NCI-H460 (cell line): ENCODE measurements at regions not wholly inside any gene's neighbourhood (a gene's known extent, or its start where the extent isn't known, plus 50 kb on each side); places are given as distances from the start of the nearest gene placed in this dataset.

ENCODE experiments used
- DNase-seq: peaks from one replicate; pipeline ENCODE4 v3.0.0-alpha.2; 2016; ENCODE audit warnings: low read depth; ENCODE audit errors: extremely low read depth

GRCh38 chr10:36188461-36188860, 546.4 kb upstream of the FZD8 start:
- no peak for DNase-seq

GRCh38 chr10:36188080-36188453, 546.0 kb upstream of the FZD8 start:
- no peak for DNase-seq

DNA sequence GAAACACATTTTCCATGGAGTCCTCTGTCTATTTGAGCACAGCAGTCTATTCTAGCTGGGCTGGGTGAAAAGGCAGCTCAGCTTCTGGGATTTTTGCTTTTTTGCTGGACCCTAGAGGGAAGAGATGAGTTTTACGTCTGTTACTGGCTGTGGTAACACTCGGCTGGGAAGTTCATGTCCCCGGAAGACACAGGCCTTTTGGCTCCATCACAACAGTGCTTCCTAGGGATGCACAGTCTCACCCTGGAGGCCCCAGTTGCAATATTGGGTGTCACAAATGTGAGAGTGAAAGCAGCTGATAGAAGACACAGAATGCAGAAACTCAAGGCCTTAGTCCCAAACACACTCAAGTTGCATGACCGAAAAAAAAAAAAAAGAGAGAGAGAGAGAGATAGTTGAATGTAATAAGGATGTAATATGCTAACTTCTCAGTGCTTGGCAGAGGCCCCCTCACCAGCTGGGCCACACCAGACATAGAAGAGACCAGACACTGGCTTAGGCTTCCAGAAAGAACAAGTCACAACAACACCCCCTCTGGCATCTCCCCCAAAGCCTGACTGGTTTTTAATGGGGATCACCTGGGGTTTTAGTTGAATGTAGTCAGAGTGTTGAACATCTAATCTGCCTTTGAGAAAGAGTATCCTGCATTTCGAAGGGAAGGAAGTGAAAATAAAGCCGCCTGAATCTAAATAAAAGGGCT, 545.4 kb upstream of the FZD8 start:
- DNase-seq: no peak

DNA sequence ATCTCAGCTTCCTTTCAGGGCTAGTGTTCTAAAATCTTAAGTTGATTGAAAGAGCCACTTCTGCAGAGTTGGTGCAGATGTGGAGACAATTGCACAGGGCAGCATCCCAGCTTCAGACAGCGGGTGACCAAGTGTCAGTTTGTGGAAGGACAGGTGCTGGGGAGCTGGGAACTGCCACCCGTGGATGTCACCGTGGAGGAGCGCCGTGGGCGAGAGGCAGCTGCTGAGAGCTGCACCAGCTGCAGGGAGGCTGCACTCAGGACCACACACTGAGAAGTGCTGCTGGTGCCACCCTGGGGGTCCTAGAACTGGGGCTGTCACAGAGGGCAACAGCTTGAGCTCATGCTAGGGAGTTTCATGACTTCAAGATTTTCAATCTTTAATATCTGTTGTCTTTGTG, 543.0 kb upstream of the FZD8 start:
- DNase-seq: no peak

DNA sequence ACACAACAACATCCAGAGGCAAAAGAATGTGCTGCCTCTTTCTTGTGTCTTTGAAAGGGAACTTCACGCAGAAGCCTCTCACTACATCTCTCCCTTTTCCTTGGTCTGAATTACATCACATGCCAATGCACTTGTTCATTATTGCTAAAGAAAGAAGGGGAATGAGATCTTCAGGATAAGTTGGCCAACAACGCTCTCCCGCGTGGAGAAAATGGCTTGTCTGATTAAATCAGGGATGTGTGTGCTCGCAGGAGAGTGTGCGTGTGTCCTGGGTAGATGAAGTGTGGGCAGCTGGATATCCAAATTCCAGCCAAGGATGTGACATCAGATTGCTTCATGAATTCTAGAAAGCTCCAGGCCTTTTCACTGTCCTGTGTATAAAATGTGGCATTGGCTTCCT, 541.6 kb upstream of the FZD8 start:
- no peak for DNase-seq

DNA sequence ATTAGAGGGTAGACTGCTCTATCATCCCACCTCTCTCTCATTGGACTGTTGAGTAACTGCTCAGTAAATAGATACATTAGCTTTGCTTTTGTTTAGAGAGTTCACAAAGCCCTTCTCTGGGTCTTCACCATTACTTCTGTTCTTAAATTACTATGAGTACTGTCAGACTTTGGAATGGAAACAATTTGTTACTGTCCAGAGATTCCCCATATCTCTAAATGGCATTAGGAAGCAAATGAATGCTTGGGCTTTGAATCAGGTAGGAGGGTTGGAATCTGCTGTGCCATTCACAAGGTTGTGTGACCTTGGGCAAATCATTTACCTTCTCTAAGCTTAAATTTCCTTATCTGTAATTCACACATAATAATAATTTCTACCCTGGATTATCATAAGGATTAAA, 541.0 kb upstream of the FZD8 start:
- DNase-seq: no peak

DNA sequence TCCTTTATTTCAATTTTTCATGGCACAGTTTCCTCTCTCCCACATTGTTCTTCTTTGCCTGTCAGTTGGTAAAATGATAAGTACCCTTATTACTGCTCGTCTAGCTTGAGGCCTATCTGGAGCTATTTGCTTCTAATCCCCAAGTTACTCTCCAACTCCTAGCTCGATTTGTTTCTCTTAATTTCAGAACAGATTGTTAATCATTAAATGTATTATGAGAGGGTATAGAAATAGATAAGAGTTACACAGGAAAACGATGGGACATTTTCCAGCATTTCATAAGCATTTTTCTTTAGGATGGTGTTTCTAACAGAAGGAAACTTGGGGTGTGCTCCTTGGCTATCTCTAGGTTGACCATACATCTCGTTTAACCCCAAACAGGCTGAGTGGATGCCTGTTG, 540.5 kb upstream of the FZD8 start:
- no peak for DNase-seq

DNA sequence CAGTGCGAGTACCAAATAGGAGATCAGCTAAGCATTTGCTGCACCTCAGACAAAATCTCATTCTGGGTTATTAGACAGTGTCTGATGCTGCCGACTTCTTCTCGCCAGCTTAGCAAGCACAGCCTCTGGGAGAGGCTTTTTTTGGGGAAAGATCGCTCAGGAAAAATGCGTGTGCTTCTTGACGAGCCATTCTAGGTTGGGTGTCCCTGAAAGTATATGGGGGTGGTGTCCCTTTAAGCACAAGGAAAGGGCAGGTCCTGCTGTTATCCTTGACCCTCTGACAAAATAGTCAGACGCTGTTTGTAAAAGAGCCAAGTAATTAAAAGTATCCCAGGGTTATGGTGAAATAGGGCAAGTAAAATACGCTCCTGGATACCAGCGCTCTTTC, 540.1 kb upstream of the FZD8 start:
- DNase-seq: no peak

GRCh38 chr10:36181426-36182178, 539.5 kb upstream of the FZD8 start:
- DNase-seq: no peak

DNA sequence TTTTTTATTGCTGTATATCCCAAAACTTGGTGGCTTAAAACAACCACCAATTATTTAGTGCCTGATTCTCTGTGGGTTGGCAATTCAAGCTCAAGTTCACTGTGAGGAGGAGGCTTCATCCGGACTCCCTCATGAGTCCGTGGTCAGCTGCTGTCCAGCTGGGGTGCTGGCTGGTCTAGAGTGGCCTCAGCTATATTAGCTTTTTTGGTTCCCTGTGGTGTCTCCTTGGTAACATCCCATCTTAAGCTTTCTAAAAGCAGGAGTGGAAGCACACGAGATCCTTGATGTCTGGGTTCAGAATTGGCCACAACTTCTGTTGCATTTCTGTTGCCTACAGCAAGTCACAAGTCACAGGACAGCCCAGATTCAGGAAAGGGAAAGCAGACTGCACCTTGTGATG, 536.5 kb upstream of the FZD8 start:
- DNase-seq: no peak

- no peak for DNase-seq
These were observed 535.0 kb upstream of the FZD8 start for GRCh38 chr10:36177071-36177470.

DNA sequence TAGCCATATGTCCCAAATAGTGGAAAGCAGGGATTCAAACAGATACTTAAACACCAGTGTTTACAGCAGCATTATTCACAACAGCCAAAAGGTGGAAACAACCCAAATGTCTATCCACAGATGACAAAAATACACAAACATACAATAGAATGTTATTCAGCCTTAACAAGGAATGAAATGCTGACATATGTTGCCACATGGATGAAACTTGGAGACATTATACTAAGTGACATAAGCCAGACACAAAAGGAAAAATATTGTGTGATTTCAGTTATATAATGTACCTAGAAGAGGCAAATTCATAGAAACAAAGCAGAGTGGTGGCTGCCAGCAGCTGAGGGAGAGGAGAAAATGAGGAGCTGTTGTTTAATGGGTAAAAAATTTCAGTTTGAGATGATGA, 533.9 kb upstream of the FZD8 start:
- no peak for DNase-seq

DNA sequence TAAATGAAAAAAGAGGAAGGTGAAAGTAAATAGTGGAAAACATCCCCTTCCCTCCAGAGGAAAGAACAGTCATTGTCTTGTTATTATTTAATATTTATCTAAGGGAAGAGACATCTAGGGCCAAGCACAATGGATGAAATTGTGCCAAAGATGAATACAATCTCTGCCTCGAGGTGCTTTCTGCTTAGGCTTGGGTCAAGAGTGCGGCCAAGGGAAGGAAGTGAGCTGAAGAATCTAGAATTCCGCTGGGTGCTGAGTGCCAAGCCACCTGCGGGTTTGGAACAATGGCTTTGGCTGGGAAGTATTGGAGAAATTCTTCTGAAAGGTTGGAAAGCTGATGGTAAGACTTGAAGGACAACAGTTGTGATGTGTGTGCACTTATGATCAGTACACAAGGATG, 531.3 kb upstream of the FZD8 start:
- DNase-seq: no peak

- DNase-seq: no peak
These were observed 530.2 kb upstream of the FZD8 start for GRCh38 chr10:36171953-36172940.

DNA sequence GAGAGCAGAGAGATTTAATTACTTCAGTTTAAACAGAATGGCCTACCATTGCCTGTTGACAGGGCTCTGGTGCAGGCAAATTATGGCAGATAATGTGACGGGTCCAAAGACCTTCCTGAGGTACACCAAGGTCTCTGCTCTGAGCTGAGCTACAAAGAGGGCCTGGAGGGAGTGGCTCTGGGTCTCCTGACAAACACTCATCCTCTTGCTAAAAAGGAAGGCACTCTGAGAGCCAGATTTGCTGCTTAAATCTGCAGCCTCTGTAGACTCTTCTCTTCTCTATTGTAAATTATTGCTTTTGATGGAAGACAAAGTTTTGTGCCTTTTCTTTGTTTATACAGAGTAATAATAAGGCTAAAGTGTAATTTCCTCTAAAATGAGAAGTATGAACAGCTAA, 529.5 kb upstream of the FZD8 start:
- DNase-seq: no peak

DNA sequence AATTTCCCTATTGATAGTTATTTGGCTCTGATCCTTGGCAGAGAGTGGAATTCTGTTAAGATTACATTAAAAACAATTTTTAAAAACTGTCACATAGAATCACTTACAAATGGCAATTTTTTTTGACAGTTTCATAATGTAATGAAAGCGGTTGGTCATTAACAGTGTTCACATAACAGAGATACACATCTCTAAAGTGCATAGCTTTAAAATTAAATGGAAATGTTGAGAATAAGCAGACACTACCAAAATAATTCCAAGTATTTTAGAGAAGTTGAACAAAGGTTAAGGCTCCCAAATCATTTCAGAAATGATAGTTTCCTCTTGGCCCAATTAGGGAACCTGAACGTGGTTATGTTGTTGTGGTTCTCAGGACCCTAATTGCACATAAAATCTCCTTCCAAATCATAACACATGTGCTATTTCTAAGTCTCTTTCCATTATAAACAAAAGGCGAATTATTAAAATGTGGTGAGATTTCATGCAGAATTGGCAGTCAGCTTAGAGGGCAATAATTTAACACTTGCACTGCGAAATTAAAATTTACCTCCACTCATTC, 528.9 kb upstream of the FZD8 start:
- no peak for DNase-seq

DNA sequence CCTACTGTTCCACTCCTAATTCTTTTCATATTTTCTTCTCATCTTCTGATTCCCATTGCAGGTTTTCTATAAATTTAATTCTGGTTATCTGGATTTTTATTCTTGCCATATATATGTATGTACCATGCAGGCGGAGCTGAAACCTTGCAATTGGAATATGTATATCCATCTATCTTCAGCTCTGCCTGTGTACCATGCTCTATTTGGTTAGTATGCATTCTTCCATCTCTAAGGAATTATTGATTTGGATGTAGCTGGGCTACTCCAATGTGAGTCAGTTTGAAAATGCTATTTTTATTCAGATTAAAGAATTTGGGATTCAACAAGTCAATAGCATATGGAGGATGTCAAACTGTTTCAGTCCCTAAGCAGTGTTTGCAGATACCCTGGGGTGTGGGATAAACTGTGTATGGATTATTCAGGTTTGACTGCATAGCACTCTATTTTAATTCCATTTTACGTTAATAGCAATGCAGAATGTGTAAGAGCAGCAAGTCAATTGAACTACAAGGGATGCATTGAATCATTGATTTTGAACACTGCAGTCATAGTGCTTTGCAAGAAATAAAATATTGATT, 528.1 kb upstream of the FZD8 start:
- DNase-seq: no peak

- no peak for DNase-seq
These were observed 526.7 kb upstream of the FZD8 start for GRCh38 chr10:36168777-36169176.

DNA sequence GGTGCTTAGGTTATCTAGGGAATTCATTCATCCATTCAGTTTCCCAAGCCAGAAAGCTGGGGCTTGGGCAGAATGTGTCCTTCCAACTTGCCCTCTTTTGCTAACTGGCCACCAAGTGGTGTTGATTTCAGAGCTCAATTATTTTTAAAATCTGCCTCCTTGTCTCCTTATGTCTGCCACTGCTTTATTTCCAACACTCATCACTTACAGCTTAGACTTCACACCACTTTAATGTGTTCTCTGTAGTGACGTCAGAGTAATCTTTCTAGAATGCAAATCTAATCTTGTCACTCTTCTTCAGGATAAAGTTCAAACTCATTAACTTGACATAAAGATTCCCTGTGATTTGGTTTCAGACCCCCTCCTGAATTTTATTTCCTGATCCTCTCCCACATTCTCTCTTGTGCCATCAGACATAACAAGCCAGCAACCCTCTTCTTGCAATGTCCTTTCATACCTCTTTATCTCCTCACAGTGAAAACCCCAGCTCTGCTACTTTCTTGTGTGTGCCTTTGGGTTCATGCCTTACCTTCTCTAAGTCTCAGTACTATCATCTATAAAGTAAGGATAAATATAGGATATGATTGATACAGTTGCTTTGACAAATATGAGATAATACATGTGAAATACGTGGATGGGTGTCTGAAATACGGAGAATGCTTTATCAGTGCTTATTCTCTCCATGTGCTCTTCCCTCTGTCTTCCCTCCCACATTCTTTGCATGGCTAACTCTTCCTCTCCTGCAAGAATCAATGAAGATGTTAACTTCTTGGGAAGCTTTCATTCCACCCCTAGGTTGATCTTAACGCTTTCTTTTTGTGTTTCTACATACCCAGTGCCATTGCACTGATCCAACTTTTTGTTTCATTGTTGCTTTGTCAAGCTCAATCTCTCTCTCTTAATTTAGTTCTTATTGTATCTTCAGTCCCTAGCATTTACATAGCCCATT, 522.7 kb upstream of the FZD8 start:
- DNase-seq: no peak

GRCh38 chr10:36163827-36164226, 521.7 kb upstream of the FZD8 start:
- no peak for DNase-seq
